OCI-LY1 (cell line): ENCODE measurements at regions not wholly inside any gene's neighbourhood (a gene's known extent, or its start where the extent isn't known, plus 50 kb on each side); places are given as distances from the start of the nearest gene placed in this dataset.
"Not testable (repeated sequence)": the region's sequence is repeated elsewhere in the genome, so short reads cannot be mapped to it uniquely, and the experiment has no call there.

ENCODE experiments used
- H2AFZ ChIP-seq: fragments of 200-600 bp; sonication (generic), shearing (Covaris generic); 2 replicates; pipeline ENCODE4 v1.6.0; 2014; ENCODE audit warnings: antibody characterized with exemption, mild to moderate bottlenecking, low read length
- H3F3A ChIP-seq: fragments of 200-600 bp; sonication (generic), shearing (Covaris generic); 2 replicates; pipeline ENCODE4 v1.6.0; 2014; ENCODE audit warnings: mild to moderate bottlenecking, antibody characterized with exemption, low read length, moderate library complexity; ENCODE audit not compliant: insufficient read depth
- H3K27ac ChIP-seq: fragments of 200-600 bp; sonication (generic); 2 replicates; pipeline ENCODE4 v1.5.1; 2014; ENCODE audit warnings: low read length, mixed run types, mild to moderate bottlenecking, low read depth; ENCODE audit not compliant: poor library complexity, severe bottlenecking
- H3K27me3 ChIP-seq: fragments of 200-600 bp; sonication (generic); 2 replicates; pipeline ENCODE4 v1.6.0; 2014; ENCODE audit warnings: antibody characterized with exemption, mild to moderate bottlenecking, low read length, moderate library complexity; ENCODE audit not compliant: insufficient read depth
- H3K36me3 ChIP-seq: fragments of 200-600 bp; sonication (generic); 2 replicates; pipeline ENCODE4 v1.6.1; 2014; ENCODE audit warnings: mild to moderate bottlenecking, antibody characterized with exemption, low read length, moderate library complexity, mixed read lengths; ENCODE audit not compliant: insufficient read depth
- H3K4me1 ChIP-seq: fragments of 200-600 bp; sonication (generic); 2 replicates; pipeline ENCODE4 v1.5.1; 2014; ENCODE audit warnings: mild to moderate bottlenecking, low read length, moderate library complexity; ENCODE audit not compliant: insufficient read depth, severe bottlenecking
- H3K4me2 ChIP-seq: fragments of 200-600 bp; sonication (generic), shearing (Covaris generic); 2 replicates; pipeline ENCODE4 v1.6.1; 2014; ENCODE audit warnings: low read length
- H3K4me3 ChIP-seq: fragments of 200-600 bp; sonication (generic); 2 replicates; pipeline ENCODE4 v1.5.1; 2014; ENCODE audit warnings: low read length, low read depth, mild to moderate bottlenecking, mixed read lengths; ENCODE audit not compliant: poor library complexity, severe bottlenecking
- H3K79me2 ChIP-seq: fragments of 200-600 bp; shearing (Covaris generic); 2 replicates; pipeline ENCODE4 v1.6.1; 2016; ENCODE audit warnings: mixed run types, low read length, mixed read lengths; ENCODE audit not compliant: insufficient read depth
- H3K9ac ChIP-seq: fragments of 200-600 bp; sonication (generic), shearing (Covaris generic); 2 replicates; pipeline ENCODE4 v1.6.1; 2014; ENCODE audit warnings: mild to moderate bottlenecking, low read length, mixed read lengths
- H3K9me2 ChIP-seq: fragments of 200-600 bp; sonication (generic), shearing (Covaris generic); 2 replicates; pipeline ENCODE4 v1.6.1; 2014; ENCODE audit warnings: low read depth, mild to moderate bottlenecking, low read length, mixed read lengths
- H3K9me3 ChIP-seq: fragments of 200-600 bp; shearing (Covaris generic); 2 replicates; pipeline ENCODE4 v1.6.1; 2014; ENCODE audit warnings: low read length, mixed read lengths
- H4K20me1 ChIP-seq: fragments of 200-600 bp; sonication (generic), shearing (Covaris generic); 2 replicates; pipeline ENCODE4 v1.6.0; 2016; ENCODE audit warnings: mild to moderate bottlenecking, low read length; ENCODE audit not compliant: insufficient read depth
- CTCF ChIP-seq: fragments of 200-600 bp; sonication (generic), shearing (Covaris generic); IDR thresholded peaks from 2 replicates; pipeline ENCODE4 v1.5.1; 2017; ENCODE audit warnings: mild to moderate bottlenecking, antibody characterized with exemption, low read length, moderate library complexity, mixed read lengths
- EZH2 ChIP-seq: fragments of 200-600 bp; sonication (generic), shearing (Covaris generic); IDR thresholded peaks from 2 replicates; pipeline ENCODE4 v1.8.0; 2017; ENCODE audit warnings: borderline replicate concordance, mixed run types, mild to moderate bottlenecking, antibody characterized with exemption, low read length, moderate library complexity, mixed read lengths

- Histone ChIP-seq H3K9ac (no peak overlapping the region), H3F3A (no peaks in the 10 kb centered on the region), H3K4me1 (no peaks in the 10 kb centered on the region), H2AFZ (no peak overlapping the region), H3K36me3 (no peaks in the 10 kb centered on the region), H3K79me2 (no peaks in the 10 kb centered on the region), H3K9me3 (no peaks in the 10 kb centered on the region), H3K4me3 (no peak overlapping the region), H3K27ac (no peak overlapping the region), H3K9me2 (no peaks in the 10 kb centered on the region), H4K20me1 (no peaks in the 10 kb centered on the region), H3K27me3 (no peaks in the 10 kb centered on the region), H3K4me2 (no peak overlapping the region)
- TF ChIP-seq EZH2, result no peak
- TF ChIP-seq CTCF, result no peak
Measured at GRCh38 chr16:59021751-59022150, 287.6 kb upstream of the GOT2 start.

- no peak for TF ChIP-seq CTCF
- TF ChIP-seq EZH2, result no peak
- Histone ChIP-seq H3K9me3 (no peaks in the 10 kb centered on the region), H3K36me3 (no peaks in the 10 kb centered on the region), H3F3A (no peaks in the 10 kb centered on the region), H3K4me3 (no peak overlapping the region), H3K9ac (no peak overlapping the region), H3K4me2 (no peak overlapping the region), H3K27ac (no peak overlapping the region), H3K27me3 (no peaks in the 10 kb centered on the region), H3K79me2 (no peaks in the 10 kb centered on the region), H3K4me1 (no peaks in the 10 kb centered on the region), H4K20me1 (no peaks in the 10 kb centered on the region), H2AFZ (no peak overlapping the region), H3K9me2 (no peaks in the 10 kb centered on the region)
Measured at GRCh38 chr16:59013930-59014329, 279.8 kb upstream of the GOT2 start.

GRCh38 chr16:58999762-59000161, 265.6 kb upstream of the GOT2 start:
- no peaks in the 10 kb centered on the region for H3K27me3 ChIP-seq
- H3K36me3 ChIP-seq, result no peaks in the 10 kb centered on the region
- no peaks in the 10 kb centered on the region for H3K79me2 ChIP-seq
- TF ChIP-seq EZH2 (no peak), CTCF (no peak)
- no peak overlapping the region for H3K4me2 ChIP-seq
- no peaks in the 10 kb centered on the region for H3F3A ChIP-seq
- H3K9me3 ChIP-seq, result no peaks in the 10 kb centered on the region
- no peak overlapping the region for H3K27ac ChIP-seq
- no peaks in the 10 kb centered on the region for H4K20me1 ChIP-seq
- H3K9ac ChIP-seq, result no peak overlapping the region
- no peak overlapping the region for H3K4me3 ChIP-seq
- no peaks in the 10 kb centered on the region for H3K9me2 ChIP-seq
- no peak overlapping the region for H2AFZ ChIP-seq
- no peaks in the 10 kb centered on the region for H3K4me1 ChIP-seq

- not testable (repeated sequence) for H3K27ac ChIP-seq, H3K9me3 ChIP-seq, H3K9ac ChIP-seq, H3K4me1 ChIP-seq, H3K27me3 ChIP-seq, H3K9me2 ChIP-seq, H2AFZ ChIP-seq, H4K20me1 ChIP-seq, H3K36me3 ChIP-seq, H3K4me2 ChIP-seq, H3K4me3 ChIP-seq, H3K79me2 ChIP-seq, H3F3A ChIP-seq
Measured at GRCh38 chr16:58992755-58993154, 258.6 kb upstream of the GOT2 start.

- H4K20me1 ChIP-seq, H3K4me3 ChIP-seq, H3K9ac ChIP-seq, H2AFZ ChIP-seq, H3K9me2 ChIP-seq, H3K4me2 ChIP-seq, H3K4me1 ChIP-seq, H3K27me3 ChIP-seq, H3F3A ChIP-seq, H3K9me3 ChIP-seq, H3K27ac ChIP-seq, H3K79me2 ChIP-seq, H3K36me3 ChIP-seq: not testable (repeated sequence)
Measured at GRCh38 chr16:58983181-58983965, 249.3 kb upstream of the GOT2 start.
